Activated CD4-positive, alpha-beta T cell treated with anti-CD3 and anti-CD28 coated beads, Interleukin-2, amount 50 U/mL, for 48 hours (primary cell): ENCODE measurements at regions not wholly inside any gene's neighbourhood (a gene's known extent, or its start where the extent isn't known, plus 50 kb on each side); places are given as distances from the start of the nearest gene placed in this dataset.
A peak's percentile ranks its signal among the peaks of the same experiment; 100 is the strongest.
"Not testable (repeated sequence)": the region's sequence is repeated elsewhere in the genome, so short reads cannot be mapped to it uniquely, and the experiment has no call there.

ENCODE experiments used
- DNase-seq, 2 experiments: peaks; one replicate each; pipeline ENCODE4 v3.0.0-alpha.2; 2020

DNA sequence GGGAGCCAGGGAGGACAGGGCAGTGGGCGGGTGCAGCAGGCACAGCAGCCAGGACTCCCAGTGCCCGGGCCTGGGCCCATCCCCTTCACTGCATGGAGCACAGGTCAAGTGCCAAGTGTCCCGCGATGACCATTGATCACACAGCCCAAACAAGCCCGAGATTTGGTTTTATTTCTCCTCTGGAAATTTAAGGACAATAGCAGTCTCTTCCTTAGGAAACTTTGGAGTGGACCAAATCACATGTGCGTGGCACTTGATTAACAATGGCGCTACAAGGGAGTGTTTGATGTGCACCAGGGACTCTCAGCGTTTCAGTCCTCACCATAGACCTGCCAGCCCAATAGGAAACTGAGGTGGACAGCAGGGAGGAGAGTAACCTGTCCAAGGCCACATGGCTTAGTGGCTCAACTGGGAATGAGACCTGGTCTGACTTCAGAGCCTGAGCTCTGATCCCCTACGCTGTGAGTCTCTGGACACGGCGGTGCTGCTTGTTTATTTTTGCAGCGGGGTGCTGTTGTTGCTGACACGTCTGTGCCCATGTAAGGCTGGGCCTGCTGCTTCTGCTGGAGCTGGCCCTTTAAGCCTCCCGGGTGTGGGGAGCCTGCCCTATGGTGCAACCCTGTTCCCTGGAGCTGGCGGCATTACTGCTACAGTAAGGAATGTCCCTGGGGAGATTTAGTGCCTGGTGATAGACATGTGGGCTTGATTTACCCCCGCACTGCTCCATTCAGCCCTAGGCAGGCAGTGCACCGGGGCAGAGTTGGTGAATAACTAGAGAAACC, 194.2 kb downstream of the INHBB start:
- no peak for DNase-seq

DNA sequence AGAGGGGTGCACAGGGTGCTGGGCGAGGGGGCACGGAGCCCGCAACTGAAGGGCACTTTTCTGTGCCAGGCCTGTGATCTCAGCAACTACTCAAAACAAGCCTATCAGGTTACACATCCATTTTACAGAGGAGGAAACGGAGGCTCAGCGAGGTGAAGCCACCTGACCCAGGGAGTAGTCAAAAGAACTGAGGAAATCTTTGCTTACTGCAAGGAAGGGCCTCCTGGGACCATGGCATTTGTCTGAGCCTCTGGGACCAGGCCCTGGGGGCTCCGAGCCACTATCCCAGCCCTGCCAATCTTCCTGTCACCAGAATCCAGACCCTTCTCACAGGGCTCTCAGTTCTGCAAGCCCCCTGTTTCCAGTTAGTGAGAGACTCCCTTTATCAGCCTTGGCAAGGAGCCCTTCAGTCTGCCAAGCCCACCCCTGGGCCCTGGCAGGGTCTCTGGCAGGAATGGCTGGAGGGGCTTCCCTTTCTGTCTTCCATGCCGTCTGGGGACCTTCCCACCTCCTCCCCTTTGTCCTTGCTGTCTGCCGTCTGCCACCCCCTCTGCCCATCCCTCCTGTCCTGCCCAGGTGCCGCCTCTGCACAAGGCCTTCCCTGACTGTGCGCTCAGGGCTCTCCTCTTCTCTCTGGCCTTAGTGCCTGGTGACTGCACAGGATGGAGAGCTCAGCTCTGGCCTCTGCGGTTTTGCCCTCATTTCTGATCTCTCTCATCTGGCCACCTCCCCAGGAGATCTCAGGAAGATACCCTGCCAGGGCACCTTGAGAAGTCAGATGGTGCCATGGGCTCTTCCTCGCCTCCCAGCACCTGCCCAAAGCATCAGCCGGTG, 194.7 kb upstream of the GLI2 start:
- no peak for DNase-seq

DNA sequence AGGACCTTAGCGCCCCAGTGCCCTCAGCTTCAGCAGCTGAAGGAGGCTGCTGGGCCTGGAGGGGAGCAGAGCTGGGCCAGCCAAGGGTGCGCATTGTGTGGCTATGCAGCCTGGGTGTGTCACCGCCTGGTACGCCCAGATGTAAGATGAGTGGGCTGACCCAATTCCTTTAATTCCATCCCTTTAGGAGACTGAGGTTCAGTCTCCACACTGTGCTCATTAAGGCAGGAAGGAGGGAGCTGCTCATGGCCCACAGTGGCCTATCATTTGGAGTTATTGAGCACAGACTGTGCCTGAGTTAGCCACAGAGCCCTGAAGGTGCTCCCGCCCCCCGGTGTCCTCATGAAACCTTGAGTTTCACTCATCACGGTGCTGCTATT, 194.1 kb upstream of the GLI2 start:
- no peak for DNase-seq

DNA sequence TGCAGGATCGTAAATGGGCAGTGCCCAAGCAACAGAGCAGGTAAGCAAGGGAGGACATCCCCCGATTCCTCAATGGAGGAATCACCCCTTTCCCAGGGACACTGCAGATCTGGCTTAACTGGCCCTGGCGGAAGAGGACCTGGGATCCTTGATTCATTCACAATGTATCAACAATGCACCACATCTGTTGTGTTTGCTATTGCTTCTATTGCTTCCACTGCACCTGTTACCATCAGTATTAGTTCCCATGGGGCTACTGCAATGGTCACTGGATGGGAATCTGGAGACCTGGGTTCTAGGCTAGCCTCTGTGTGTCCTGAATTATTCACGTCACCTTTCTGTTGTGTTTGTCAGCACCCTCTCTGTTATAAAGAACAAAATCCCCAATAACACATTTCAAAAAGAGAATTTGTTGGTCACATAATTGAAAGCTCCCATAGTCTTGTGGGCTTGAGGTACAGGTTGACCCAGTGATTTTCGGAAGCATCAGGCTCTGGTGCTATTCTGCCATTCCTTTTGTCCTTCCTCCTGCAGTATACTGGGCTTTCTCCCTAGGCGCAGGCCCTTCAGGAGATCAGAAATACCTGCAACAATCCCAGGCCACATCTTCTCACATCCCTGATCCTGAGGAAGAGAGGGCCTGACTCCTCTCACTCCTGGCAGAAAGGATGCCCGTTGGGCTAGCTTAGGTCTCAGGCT, 193.5 kb upstream of the GLI2 start:
- DNase-seq, result no peak

DNA sequence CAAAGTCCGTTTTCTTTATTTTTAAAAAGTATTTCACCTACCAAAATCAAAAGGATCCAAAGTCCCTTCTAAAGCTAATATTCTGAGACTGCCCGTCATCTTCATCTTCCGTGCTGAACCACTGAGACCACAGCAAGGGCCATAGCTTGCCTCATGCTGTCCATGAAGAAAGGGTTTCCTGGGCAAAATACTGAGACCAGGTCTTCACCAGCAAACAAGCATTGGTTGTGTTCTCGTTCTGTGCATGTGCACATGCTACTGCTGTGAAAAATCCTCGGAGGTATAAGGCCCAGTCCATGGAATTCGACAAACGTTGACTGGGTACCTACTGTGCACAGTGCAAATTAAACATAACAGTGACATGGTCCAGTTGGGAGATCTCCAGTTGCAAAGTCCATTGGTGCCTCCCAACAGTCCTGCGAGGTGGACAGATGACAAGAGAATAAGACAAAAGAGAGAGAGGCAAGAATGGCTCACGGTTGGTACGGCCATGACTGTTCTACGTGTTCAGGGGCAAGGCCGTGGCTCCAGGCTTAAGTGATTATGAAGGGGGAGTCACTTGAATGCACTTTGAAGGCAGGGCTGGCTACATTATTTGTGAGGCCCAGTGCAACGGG, 192.6 kb upstream of the GLI2 start:
- no peak for DNase-seq

DNA sequence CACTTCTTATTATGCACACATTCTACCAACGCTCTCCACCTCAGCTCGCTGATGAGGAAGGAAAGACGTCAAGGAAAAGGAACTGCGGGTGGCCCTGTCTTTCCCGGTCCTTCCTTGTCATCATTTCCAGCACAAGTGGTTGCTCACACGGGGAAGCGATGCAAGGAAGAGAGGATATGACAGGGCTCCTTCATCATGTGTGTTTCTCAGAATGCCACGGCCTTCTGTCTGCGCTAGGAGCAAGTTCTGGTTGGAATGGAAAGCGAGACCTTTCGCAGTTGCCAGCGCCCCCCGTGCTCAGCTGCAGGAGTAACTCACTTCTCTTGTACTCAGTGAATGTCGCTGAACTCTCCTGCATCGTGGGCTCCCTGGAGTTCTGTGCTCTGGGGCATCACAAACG, 191.8 kb upstream of the GLI2 start:
- DNase-seq, result no peak

DNA sequence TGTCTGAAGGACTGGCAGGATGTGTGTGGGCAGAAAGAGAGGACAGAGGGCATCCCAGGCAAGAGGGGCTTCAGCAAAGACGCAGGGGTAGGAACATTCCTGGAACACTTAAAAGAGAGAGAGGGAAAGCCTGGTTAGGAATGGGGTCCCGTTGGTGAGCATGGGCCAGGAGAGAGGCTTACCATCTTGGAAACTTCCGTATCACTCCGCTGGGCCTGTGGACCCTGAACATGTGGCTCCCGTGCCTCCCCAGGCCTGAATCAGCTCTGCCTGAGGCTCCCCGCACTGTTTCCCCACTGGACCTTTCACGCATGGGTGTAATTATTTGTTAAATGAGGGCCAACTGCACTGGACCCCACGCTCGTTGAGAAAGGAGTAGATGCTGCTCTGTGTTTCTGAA, 191.1 kb upstream of the GLI2 start:
- no peak for DNase-seq

DNA sequence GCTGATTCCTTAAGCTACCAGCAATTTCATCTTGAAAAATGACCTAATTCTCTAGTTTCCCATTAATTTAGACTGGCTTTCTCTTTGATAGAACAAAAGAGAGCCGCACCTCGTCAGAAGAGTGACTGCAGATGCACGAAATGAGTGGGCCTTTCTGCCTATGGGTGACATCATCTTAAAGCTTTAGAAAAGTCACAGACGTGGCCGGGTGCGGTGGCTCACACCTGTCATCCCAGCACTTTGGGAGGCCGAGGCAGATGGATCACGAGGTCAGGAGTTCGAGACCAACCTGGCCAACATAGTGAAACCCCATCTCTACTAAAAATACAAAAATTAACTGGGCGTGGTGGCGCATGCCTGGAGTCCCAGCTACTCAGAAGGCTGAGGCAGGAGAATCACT, 190.7 kb upstream of the GLI2 start:
- not testable (repeated sequence) for DNase-seq

DNA sequence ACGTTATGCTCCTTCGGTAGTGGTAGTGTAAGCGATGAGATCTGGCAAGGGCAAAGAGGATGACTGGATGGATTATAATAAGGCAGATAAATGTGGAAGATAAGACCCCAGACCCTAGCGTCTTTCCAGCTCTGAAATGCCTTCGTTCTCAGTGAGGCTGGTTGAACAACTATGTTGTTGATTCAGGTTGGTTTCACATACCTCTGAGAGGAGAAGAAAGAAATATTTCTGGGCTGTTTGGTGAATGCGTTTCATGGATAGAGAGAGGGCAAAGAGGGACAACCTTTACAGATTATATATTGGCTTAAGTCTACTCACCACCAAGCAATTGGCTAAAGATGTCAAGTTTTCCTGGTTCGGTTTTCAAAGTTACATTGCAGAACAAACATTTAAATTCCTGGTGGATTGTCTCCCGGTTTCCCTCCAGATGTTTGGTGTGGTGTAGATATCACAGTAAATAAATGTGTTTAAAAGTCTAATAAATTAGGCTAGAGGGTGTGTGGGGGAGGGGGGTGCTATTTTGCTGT, 190.1 kb upstream of the GLI2 start:
- DNase-seq, result no peak

DNA sequence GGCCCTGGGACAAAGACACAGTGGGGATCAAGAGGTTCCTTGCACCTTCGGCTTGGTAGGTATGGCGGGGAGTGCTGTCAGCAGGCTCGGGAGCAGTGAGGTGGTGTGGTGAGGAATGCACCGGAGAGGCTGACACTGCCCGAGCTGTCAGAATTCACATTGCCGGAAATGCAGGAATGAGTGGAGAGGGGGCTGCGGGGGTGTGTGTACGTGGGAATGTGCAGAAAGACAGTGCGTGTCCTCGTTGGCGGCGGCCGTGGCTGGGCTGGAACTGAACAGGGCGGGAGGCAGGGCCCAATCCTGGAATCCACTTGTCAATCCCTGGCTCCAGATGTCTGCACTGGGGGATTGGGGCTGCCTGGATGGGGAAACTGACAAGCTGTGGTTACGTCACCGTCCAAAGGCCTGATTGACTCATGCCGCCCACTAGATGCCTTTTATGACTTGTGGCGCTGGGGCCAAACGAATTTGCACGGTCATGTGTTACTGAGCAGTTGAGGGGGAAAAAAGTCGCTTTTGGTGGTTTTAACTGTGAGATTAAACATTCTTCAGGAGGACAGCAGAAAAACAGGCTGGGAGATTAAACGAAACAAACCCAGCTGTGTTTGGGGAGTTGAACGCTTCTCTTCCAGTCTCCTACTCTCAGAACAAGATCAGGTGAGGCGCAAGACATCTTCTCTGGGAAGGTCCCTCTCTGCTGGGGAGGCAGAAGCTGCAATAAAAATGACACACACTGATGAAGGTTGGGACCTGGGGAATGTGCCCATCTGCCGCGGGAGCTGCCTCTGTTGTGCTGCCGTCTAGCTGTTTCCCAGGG, 189.4 kb upstream of the GLI2 start:
- DNase-seq, result no peak

DNA sequence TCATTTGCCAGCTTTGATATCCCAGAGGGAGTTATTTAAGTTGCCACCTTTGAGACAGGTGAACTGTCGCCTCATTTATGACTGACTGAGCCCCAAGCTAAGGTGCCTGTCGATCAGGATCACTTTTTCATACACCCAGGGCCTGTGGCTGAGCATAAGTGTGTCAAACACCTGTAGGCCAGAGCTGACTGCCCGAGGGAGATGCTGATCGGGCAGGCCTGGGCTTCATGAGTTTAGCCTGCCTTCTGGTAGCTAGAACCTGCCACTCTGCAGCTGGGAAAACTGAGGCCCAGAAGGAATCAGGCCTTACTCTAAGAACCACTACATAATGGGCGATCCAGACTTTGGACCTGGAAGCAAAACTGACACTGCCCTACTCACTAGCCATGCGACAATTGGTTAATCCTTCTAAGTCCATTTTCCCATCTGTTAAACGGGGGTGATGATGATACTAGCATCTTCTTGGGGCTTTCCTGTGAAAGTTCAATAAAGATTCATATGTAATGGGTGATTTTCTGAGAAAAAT, 188.7 kb upstream of the GLI2 start:
- no peak for DNase-seq

DNA sequence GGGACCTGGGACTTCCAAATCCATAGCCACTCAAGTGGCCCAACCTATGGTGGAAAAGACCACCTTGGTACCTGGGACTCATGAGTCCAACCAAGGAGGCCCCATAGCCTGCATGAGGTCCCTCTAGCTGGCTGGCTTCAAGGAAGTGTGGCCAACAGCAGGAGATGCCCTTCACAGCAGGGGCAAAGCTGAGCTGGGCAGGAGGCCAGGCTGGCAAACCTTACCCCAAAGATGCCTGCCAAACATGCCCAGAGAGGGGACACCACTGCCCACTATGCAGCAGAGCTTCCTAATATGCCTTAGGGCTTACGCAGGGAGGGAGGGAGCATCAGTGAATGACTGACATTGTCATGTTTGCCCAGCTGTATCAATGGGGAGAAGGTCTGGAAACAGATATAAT, 188.0 kb upstream of the GLI2 start:
- DNase-seq, result no peak

DNA sequence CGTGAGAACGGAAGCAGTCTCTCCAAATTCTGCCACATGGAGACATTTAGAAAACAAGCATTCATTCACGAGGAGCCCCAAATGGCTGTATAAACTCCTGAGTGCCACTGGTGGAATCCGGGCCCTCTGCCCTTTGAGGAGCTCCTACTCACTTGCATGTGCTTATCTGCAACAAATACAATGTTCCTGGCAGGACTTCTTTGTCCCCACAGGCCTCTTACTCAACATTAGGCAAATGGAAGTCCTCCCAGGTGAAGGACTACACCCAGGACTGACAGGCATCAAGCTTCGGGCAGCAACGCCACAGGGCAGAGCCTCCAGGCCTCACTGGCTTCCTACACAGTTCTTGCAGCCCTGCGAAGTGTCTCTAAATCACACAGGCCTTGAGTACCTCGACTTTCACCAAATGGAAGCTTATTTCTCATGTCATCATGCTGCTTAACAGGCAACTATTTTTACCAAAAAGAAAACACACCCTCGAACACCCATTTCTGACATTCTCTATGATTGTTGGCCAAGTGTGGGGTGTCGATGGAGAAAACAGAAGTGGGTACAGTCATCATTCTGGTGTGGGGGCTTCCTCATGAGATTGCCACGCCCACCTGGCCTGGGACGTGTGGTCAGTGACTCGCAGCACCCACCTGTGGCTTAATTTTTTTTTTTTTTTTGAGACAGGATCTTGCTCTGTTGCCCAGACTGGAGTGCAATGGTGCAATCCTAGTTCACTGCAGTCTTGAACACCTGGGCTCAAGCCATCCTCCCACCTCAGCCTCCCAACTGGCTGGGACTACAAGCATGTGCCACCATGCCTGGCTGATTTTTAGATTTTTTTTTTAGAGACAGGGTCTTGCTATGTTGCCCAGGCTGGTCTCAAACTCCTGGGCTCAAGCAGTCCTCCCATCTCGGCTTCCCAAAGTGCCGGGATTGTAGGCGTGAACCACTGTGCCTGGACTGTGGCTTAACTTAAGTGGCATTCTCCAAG, 186.8 kb upstream of the GLI2 start:
- no peak for DNase-seq

DNA sequence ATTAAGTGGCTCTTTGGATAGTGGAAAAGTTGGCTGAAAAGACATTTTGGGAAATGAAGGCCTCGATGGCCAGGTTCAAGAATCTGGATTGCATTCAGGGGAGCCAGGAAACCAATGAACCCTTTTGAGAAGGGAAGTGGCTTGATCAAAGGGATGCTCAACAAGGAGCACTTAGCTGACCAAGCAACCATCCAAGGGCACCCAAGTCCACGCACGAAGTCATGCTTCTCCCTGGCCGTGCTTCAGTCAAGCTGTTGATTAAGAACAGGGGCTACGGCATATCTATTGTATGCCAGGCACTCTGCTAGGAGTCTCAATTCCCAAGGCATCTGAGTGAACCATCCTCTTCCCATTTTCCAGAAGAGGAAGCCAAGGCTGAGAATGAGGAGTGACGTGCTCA, 185.8 kb upstream of the GLI2 start:
- DNase-seq, result no peak

DNA sequence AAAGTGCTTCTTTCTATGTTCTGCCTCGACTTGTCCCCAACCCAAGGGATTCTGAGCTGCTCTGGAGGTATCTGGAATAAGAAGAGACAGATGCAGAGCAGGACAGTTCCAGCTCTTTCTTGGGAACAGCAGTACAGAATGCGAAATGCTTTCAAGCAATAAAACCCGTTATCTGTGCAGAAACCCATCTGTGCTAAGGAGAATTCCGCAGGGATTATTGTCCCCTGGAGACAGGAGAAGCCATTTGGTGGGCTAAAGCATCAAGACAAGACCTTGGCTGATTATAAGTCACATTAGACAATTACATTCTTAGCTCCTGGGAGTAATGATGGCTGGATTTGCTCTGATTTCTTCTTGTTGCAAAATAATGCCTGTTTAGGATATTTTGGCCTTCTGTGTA, 185.4 kb upstream of the GLI2 start:
- no peak for DNase-seq

DNA sequence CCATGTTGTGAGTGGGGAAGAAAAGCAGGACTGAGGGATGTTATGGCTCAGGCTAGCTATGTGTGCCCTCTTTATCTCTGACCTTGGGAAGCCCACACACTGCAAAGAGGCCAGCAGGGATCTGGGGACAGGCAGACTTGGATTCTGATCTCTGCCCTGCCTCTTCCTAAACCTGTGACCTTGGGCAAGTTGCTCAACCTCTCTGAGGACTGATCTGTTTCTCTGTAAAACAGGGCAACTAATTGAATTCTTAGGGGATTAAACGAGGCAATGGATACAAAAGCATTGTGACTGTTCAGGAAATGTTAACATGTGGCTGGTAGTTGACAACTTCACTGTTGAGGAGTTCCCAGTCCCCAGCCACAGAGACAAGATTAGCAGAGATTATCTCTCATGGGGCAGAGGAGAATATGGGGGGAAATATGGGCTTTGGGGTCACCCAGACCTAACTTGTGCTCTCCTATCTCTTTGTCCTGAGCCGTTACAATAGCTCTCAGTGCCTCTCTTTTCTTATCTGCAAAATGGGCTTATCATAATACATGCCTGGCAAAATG, 184.7 kb upstream of the GLI2 start:
- DNase-seq, result no peak

DNA sequence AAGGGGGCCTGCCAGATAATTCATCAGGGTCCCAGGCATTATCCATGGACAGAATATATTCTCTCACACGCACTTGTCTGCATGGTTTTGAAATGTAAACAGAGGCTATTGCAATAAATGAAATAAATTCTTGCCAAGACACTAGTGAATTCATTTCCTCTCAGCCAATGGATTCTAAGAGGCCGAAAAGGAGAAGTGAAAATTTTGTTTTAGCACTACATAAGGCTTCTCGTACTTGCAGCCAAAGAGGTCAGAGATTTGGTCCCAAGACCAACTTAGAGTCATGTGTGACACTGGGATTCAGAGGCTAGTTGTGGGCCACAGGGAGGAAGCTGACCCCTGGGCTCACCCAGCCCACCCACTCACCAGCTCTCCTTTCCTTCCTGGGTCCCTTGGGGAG, 184.1 kb upstream of the GLI2 start:
- no peak for DNase-seq

DNA sequence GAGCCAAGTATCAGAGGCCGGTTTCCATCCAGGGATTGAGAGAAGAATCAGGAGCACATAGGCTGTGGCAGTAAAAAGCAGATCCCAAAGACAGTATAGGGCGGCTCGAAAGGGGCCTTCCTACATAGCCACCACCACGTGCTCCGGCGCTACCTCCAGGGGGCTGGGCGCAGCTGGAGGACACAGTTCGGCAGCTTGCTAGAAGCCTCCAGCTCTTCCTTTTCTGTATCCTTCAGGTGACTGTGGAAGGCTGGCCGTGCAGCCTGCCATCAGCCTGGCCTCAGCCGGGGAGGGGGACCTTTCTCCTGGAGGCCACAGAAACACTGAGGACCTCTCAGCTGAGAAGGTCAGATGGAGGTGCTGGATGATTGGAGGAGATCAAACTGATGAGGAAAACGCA, 183.6 kb upstream of the GLI2 start:
- no peak for DNase-seq

DNA sequence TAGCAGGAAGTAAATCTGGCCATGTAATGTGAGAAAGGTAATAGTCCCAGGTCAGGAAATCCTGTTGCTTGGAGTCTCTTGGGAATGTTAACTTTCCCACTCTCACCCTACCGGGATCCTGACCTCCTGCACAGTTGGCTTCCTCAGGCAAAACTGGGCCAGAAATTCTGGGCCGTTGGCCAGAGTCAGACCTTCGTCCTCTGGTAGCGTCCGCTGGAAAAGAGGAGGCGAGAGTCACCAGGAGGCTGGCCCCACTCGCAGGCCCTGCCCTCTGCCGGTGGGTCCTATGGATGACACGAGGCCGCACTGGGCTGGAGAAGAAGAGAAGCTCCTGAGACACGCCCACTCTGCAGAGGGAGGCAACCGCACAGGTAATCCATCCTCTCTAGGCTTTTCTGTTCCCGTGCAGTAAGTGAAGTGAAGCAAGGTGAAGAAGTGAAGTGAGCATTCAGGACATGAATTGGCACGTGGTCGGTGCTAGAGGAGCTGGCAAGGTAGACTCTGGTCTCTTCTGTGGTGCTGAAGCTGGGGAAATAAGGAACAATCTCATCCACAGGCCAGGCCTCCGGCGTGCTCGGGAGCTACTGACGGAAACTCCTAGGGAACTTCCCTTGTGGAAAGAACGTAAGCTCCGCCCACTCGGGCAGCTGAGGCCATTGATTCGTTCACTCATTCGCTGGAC, 182.7 kb upstream of the GLI2 start:
- peak; percentile 27 to 46 for DNase-seq

DNA sequence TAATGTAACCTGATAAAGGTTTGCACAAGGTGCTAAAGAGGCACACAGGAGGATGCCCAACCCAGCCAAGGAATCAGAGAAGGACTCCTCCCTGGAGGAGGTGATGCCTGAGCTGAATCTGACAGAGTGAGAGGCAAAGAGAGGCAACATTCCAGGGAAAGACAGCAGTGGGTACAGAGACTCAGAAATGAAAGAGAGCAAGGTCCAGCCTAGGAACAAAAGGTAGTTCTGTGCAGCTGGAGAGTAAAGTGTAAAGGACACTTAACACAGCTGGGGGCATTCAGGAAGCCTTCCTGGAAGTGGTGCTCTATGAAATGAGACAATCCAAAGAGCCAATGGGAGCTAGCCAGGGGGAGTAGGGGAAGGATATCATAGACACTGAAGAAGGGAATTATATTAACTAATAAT, 181.0 kb upstream of the GLI2 start:
- DNase-seq, result no peak
